Endothelial cell of umbilical vein (primary cell): ENCODE measurements at regions not wholly inside any gene's neighbourhood (a gene's known extent, or its start where the extent isn't known, plus 50 kb on each side); places are given as distances from the start of the nearest gene placed in this dataset.
A peak's percentile ranks its signal among the peaks of the same experiment; 100 is the strongest.

Experiments
- BruUV-seq: library from RNA; stranded (reverse); fragments of 400-500 nt; replicated peaks from 2 replicates; lab custom pipeline; 2021; lab: Mats Ljungman, UMichigan
- CTCF ChIA-PET: fragments of 300-600, 350-600 bp; sonication (Branson Sonifier 250); formaldehyde crosslinking; loops from one replicate; lab custom pipeline; 2021; ENCODE audit warnings: antibody characterized with exemption, inconsistent platforms; lab: Charles Lee
- POLR2A ChIA-PET: fragments of 300-600, 350-600 bp; sonication (Branson Sonifier 250); formaldehyde crosslinking; loops from one replicate; lab custom pipeline; 2021; ENCODE audit warnings: antibody characterized with exemption, inconsistent platforms; lab: Charles Lee
- DNase-seq: peaks from one replicate; pipeline ENCODE4 v3.0.0-alpha.2; 2011; ENCODE audit warnings: low read depth, low spot score
- FAIRE-seq: peaks from 2 replicates; lab custom pipeline; 2011; peaks lifted over from hg19 to GRCh38; lab: Jason Lieb, UNC
- H2AFZ ChIP-seq: 2 replicates; pipeline ENCODE4 v1.6.0; 2012; ENCODE audit warnings: low read depth, low read length, control low read depth, inconsistent platforms
- H3K27ac ChIP-seq: 2 replicates; pipeline ENCODE4 v1.5.1; 2011; ENCODE audit warnings: low read depth, mild to moderate bottlenecking, control low read depth, low read length, moderate library complexity; ENCODE audit not compliant: insufficient read depth
- H3K27me3 ChIP-seq, 2 experiments: 2 replicates each; pipeline versions ENCODE4 v1.6.0 to v1.6.1; 2011; ENCODE audit warnings: low read length in 2 of 2, mixed read lengths in 1 of 2; ENCODE audit not compliant: control insufficient read depth in 2 of 2, insufficient read depth in 2 of 2
- H3K36me3 ChIP-seq, 2 experiments: 2 replicates in 1 of 2; 3 replicates in 1 of 2; pipeline ENCODE4 v1.5.1; 2011; ENCODE audit warnings: low read length in 2 of 2, mild to moderate bottlenecking in 1 of 2, moderate library complexity in 1 of 2; ENCODE audit not compliant: control insufficient read depth in 2 of 2, insufficient read depth in 2 of 2; ENCODE audit errors: extremely low read depth in 1 of 2
- H3K4me1 ChIP-seq: 3 replicates; pipeline ENCODE4 v1.5.1; 2011; ENCODE audit warnings: mild to moderate bottlenecking, low read length; ENCODE audit not compliant: control insufficient read depth, insufficient read depth; ENCODE audit errors: extremely low read depth
- H3K4me2 ChIP-seq: 2 replicates; pipeline ENCODE4 v1.6.1; 2011; ENCODE audit warnings: low read length, control low read depth, mixed read lengths; ENCODE audit not compliant: insufficient read depth
- H3K4me3 ChIP-seq, 3 experiments: fragments of 200-600 bp in 1 of 3; sonication (generic), shearing (Covaris generic) in 1 of 3; replicated peaks in 1 of 3; 2 replicates each; pipeline ENCODE4 v1.5.1; 2011 to 2016; ENCODE audit warnings: control low read depth in 3 of 3, low read length in 3 of 3, mild to moderate bottlenecking in 2 of 3, inconsistent platforms in 1 of 3, low read depth in 1 of 3, moderate library complexity in 1 of 3; ENCODE audit not compliant: insufficient read depth in 1 of 3
- H3K79me2 ChIP-seq: 2 replicates; pipeline ENCODE4 v1.6.0; 2012; ENCODE audit warnings: low read length, inconsistent platforms; ENCODE audit not compliant: control insufficient read depth, insufficient read depth
- H3K9ac ChIP-seq: replicated peaks from 2 replicates; pipeline ENCODE3; 2011; ENCODE audit warnings: low read length, control low read depth; ENCODE audit not compliant: insufficient read depth; ENCODE audit errors: extremely low read depth
- H3K9me1 ChIP-seq: replicated peaks from 3 replicates; pipeline ENCODE4 v1.6.0; 2011; ENCODE audit warnings: mild to moderate bottlenecking, low read length; ENCODE audit not compliant: control insufficient read depth, insufficient read depth; ENCODE audit errors: extremely low read depth
- H3K9me3 ChIP-seq: replicated peaks from 2 replicates; pipeline ENCODE4 v1.5.1; 2012; ENCODE audit warnings: low read length, inconsistent platforms; ENCODE audit not compliant: control insufficient read depth, insufficient read depth
- H4K20me1 ChIP-seq: replicated peaks from 2 replicates; pipeline ENCODE3; 2011; ENCODE audit warnings: mild to moderate bottlenecking, low read length; ENCODE audit not compliant: control insufficient read depth, insufficient read depth; ENCODE audit errors: extremely low read depth
- CTCF ChIP-seq, 2 donors: IDR thresholded peaks; 1 replicate in 1 of 2; 2 replicates in 1 of 2; pipeline ENCODE4 v1.5.1; 2011; ENCODE audit warnings: low read length in 2 of 2, mild to moderate bottlenecking in 2 of 2, moderate library complexity in 2 of 2, control low read depth in 1 of 2, inconsistent platforms in 1 of 2, low read depth in 1 of 2; ENCODE audit not compliant: insufficient read depth in 1 of 2; ENCODE audit errors: extremely low read depth in 1 of 2
- EZH2 ChIP-seq: IDR thresholded peaks from 2 replicates; pipeline ENCODE4 v1.6.1; 2012; ENCODE audit warnings: borderline replicate concordance, low read depth, mild to moderate bottlenecking, moderate library complexity, low read length, inconsistent platforms; ENCODE audit not compliant: severe bottlenecking
- GATA2 ChIP-seq: IDR thresholded peaks from 2 replicates; pipeline ENCODE4 v1.7.0; 2011; ENCODE audit warnings: low read depth, mild to moderate bottlenecking, moderate library complexity, mixed read lengths, low read length; ENCODE audit not compliant: insufficient read length, insufficient read depth
- JUN ChIP-seq: IDR thresholded peaks from 2 replicates; pipeline ENCODE4 v1.6.1; 2011; ENCODE audit warnings: borderline replicate concordance, low read depth; ENCODE audit not compliant: insufficient read length, insufficient read depth
- MAX ChIP-seq: IDR thresholded peaks from 2 replicates; pipeline ENCODE4 v1.6.1; 2011; ENCODE audit not compliant: insufficient read depth, insufficient read length
- MYC ChIP-seq: IDR thresholded peaks from one replicate; pipeline ENCODE4 v1.6.1; 2011; ENCODE audit warnings: mild to moderate bottlenecking, low read depth, low read length
- POLR2AphosphoS5 ChIP-seq: IDR thresholded peaks from 2 replicates; pipeline ENCODE4 v1.6.1; 2012; ENCODE audit warnings: low read depth, mild to moderate bottlenecking, control low read depth, low read length, moderate library complexity; ENCODE audit not compliant: insufficient read depth
- dilution Hi-C: fragments of 300-500 bp; cut with MboI; formaldehyde crosslinking; loops from one replicate; pipeline ENCODE4 v1.15.0; 2019; ENCODE audit warnings: low sequenced_read_pairs; ENCODE audit not compliant: extremely low pct_ligation_motif_present
- intact Hi-C: fragments of 100-400 bp; cut with micrococcal nuclease; formaldehyde crosslinking; loops from one replicate; pipeline ENCODE4 v1.10.0; 2022

- H3K9me1 ChIP-seq = no peaks in the 10 kb centered on the region
- H3K4me3 ChIP-seq = no peak overlapping the region
- H3K4me1 ChIP-seq = no peaks in the 10 kb centered on the region
- BruUV-seq = no TSS peak
- ChIA-PET POLR2A (no interaction called here), CTCF (no interaction called here)
- no peak overlapping the region for H2AFZ ChIP-seq
- no peak for TF ChIP-seq MYC
- no peaks in the 10 kb centered on the region for H3K79me2 ChIP-seq
- intact Hi-C loops = no loop called here
- peak; percentile 13 for DNase-seq
- H4K20me1 ChIP-seq = no peaks in the 10 kb centered on the region
- H3K4me2 ChIP-seq = no peak overlapping the region
- H3K27me3 ChIP-seq = no peaks in the 10 kb centered on the region
- dilution Hi-C loops = no loop called here
- FAIRE-seq = no peak
- H3K9ac ChIP-seq = no peak overlapping the region
- no peaks in the 10 kb centered on the region for H3K36me3 ChIP-seq
- no peaks in the 10 kb centered on the region for H3K9me3 ChIP-seq
- no peak overlapping the region for H3K27ac ChIP-seq
These were observed 746.3 kb upstream of the CHAC2 start for GRCh38 chr2:53021292-53021691.

- TF ChIP-seq JUN (no peak), POLR2AphosphoS5 (no peak), GATA2 (no peak), MAX (no peak), CTCF (IDR thresholded peaks at IDR 0.05; ENCODE audit: extremely low read depth in 1 of 2, insufficient read depth in 1 of 2, low read depth in 1 of 2, low read length in 2 of 2) (no peak), EZH2 (no peak)
- no peaks in the 10 kb centered on the region for H3K4me1 ChIP-seq
- H3K4me2 ChIP-seq = no peak overlapping the region
- DNase-seq (no peak), FAIRE-seq (no peak)
- H3K36me3 ChIP-seq = no peaks in the 10 kb centered on the region
- no peaks in the 10 kb centered on the region for H3K9me1 ChIP-seq
- CTCF ChIA-PET = no interaction called here
- H3K9me3 ChIP-seq = no peaks in the 10 kb centered on the region
- no peak overlapping the region for H3K9ac ChIP-seq
- no peaks in the 10 kb centered on the region for H3K79me2 ChIP-seq
- no peaks in the 10 kb centered on the region for H4K20me1 ChIP-seq
- no peak overlapping the region for H3K27ac ChIP-seq
- dilution Hi-C loops = no loop called here
- H3K4me3 ChIP-seq = no peak overlapping the region
- H2AFZ ChIP-seq = no peak overlapping the region
- POLR2A ChIA-PET = no interaction called here
- BruUV-seq = no TSS peak
- H3K27me3 ChIP-seq = no peaks in the 10 kb centered on the region
- intact Hi-C loops = no loop called here
These were observed 748.7 kb upstream of the CHAC2 start for GRCh38 chr2:53018825-53019425.
